B cell (primary cell): ENCODE measurements at regions not wholly inside any gene's neighbourhood (a gene's known extent, or its start where the extent isn't known, plus 50 kb on each side); places are given as distances from the start of the nearest gene placed in this dataset.

Source experiments
- CTCF ChIP-seq: fragments of 200-600 bp; IDR thresholded peaks from one replicate; pipeline ENCODE4 v1.8.0; 2022; ENCODE audit warnings: antibody characterized with exemption, mild to moderate bottlenecking
- EZH2 ChIP-seq: IDR thresholded peaks from 2 replicates; pipeline ENCODE4 v1.6.1; 2012; ENCODE audit warnings: borderline replicate concordance, low read depth, mild to moderate bottlenecking, moderate library complexity, low read length; ENCODE audit not compliant: insufficient read depth, poor library complexity, severe bottlenecking

DNA sequence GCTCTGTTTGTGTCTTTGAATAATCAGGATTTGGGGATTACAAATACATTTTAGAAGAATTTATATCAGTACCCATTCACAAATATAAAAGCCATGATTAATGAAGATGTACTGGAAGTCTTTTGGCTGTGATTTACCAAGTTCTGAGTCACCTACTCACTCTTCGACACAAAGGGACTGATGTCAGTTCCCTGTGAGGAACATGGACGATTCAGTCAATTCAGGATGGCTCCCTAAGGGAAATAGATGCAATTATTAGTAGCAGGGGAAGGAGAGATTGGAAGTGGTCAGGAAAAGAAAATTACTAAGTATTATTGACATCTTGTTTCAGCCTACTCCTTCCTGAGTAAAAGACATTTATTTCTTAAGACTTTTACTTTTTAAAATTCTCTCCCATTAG lies 550.7 kb upstream of the SLIT2 start:
- TF ChIP-seq CTCF (no peak), EZH2 (no peak)
